Tibial nerve (tissue), 3 donors: ENCODE measurements at regions not wholly inside any gene's neighbourhood (a gene's known extent, or its start where the extent isn't known, plus 50 kb on each side); places are given as distances from the start of the nearest gene placed in this dataset.

ENCODE experiments used
- EP300 ChIP-seq, 2 donors: sonication (generic); formaldehyde crosslinking; IDR thresholded peaks; one replicate each; pipeline ENCODE4 v1.6.1; 2017; ENCODE audit warnings: antibody characterized with exemption in 2 of 2, mild to moderate bottlenecking in 1 of 2
- POLR2A ChIP-seq, 2 donors: fragments of 450-650 bp; IDR thresholded peaks; one replicate each; pipeline ENCODE4 v1.6.1; 2017; ENCODE audit warnings: antibody characterized with exemption in 2 of 2, mild to moderate bottlenecking in 2 of 2, moderate library complexity in 2 of 2

GRCh38 chr9:13587571-13587970 is 308.1 kb upstream of the MPDZ start:
- TF ChIP-seq POLR2A (IDR thresholded peaks at IDR 0.05): no peak
- no peak for TF ChIP-seq EP300 (IDR thresholded peaks at IDR 0.05)
